Breast epithelium (tissue), 4 donors: ENCODE measurements at regions not wholly inside any gene's neighbourhood (a gene's known extent, or its start where the extent isn't known, plus 50 kb on each side); places are given as distances from the start of the nearest gene placed in this dataset.

ENCODE experiments used
- DNase-seq, 2 donors: peaks; one replicate each; pipeline ENCODE4 v3.0.0-alpha.2; 2019; ENCODE audit warnings: low spot score in 2 of 2
- H3K27ac ChIP-seq, 2 donors: fragments of 200-600 bp; sonication (generic) in 1 of 2; one replicate each; pipeline ENCODE4 v1.5.1; 2016 to 2019; ENCODE audit warnings: mild to moderate bottlenecking in 1 of 2
- H3K27me3 ChIP-seq, 2 donors: fragments of 200-600 bp; sonication (generic) in 1 of 2; one replicate each; pipeline versions ENCODE4 v1.5.1 to v1.6.0; 2017 to 2019; ENCODE audit warnings: control low read depth in 1 of 2, mild to moderate bottlenecking in 1 of 2
- H3K36me3 ChIP-seq: fragments of 200-600 bp; one replicate; pipeline ENCODE4 v1.5.1; 2019
- H3K4me1 ChIP-seq, 2 donors: fragments of 200-600 bp; sonication (generic); one replicate each; pipeline ENCODE4 v1.5.1; 2016 to 2019; ENCODE audit warnings: control low read depth in 1 of 2
- H3K4me3 ChIP-seq, 3 donors: fragments of 200-600 bp; sonication (generic); 1 replicate in 2 of 3; 2 replicates in 1 of 3; pipeline ENCODE4 v1.5.1; 2016 to 2019; ENCODE audit warnings: mild to moderate bottlenecking in 3 of 3, moderate library complexity in 2 of 3
- H3K9me3 ChIP-seq, 2 donors: fragments of 200-600 bp; sonication (generic) in 1 of 2; one replicate each; pipeline ENCODE4 v1.5.1; 2016 to 2019; ENCODE audit warnings: control low read depth in 1 of 2
- POLR2A ChIP-seq: fragments of 450-650 bp; IDR thresholded peaks from one replicate; pipeline ENCODE4 v1.6.1; 2016; ENCODE audit warnings: antibody characterized with exemption, mild to moderate bottlenecking, moderate library complexity
- POLR2AphosphoS5 ChIP-seq, 3 donors: sonication (generic); formaldehyde crosslinking; IDR thresholded peaks; one replicate each; pipeline ENCODE4 v1.6.1; 2017; ENCODE audit warnings: antibody characterized with exemption in 3 of 3
- intact Hi-C: fragments of 100-400 bp; cut with DNase I; formaldehyde crosslinking; loops from one replicate; pipeline ENCODE4 v1.15.1; 2023; ENCODE audit warnings: low total_unique reads
- TF ChIP-seq, protein P1 (sequence below), 3 donors: fragments of 450-650 bp; IDR thresholded peaks; one replicate each; pipeline ENCODE4 v1.5.1; 2016 to 2017; ENCODE audit warnings: antibody characterized with exemption in 3 of 3, mild to moderate bottlenecking in 3 of 3, moderate library complexity in 3 of 3

- no peak overlapping the region for H3K27ac ChIP-seq
Measured at GRCh38 chr10:108562105-108562504, 1361.2 kb downstream of the XPNPEP1 start.

DNA sequence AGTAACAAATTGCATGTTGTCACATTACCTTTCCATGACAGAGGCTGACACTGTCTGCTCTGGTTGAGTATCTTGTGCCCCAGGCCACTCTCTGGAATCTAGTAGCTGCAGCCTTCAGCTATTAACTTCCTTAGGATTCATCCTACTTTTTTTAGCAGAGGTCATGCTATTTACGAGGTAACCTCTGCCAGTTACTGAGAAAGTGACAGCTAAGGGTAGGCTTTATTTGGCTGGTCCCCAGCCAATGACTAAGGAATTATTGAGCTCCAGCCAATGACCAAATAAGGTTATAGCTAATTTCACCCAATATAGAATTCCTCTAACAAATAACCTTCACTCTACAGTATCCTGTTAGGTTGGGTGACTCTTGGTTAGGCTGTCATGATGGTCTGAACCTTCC, 1361.7 kb downstream of the XPNPEP1 start:
- no peaks in the 10 kb centered on the region for H3K9me3 ChIP-seq
- H3K36me3 ChIP-seq = no peaks in the 10 kb centered on the region
- H3K4me3 ChIP-seq = no peak overlapping the region
- DNase-seq = no peak
- no peaks in the 10 kb centered on the region for H3K27me3 ChIP-seq
- no peak overlapping the region for H3K27ac ChIP-seq
- no peaks in the 10 kb centered on the region for H3K4me1 ChIP-seq
- TF ChIP-seq, protein P1, sequence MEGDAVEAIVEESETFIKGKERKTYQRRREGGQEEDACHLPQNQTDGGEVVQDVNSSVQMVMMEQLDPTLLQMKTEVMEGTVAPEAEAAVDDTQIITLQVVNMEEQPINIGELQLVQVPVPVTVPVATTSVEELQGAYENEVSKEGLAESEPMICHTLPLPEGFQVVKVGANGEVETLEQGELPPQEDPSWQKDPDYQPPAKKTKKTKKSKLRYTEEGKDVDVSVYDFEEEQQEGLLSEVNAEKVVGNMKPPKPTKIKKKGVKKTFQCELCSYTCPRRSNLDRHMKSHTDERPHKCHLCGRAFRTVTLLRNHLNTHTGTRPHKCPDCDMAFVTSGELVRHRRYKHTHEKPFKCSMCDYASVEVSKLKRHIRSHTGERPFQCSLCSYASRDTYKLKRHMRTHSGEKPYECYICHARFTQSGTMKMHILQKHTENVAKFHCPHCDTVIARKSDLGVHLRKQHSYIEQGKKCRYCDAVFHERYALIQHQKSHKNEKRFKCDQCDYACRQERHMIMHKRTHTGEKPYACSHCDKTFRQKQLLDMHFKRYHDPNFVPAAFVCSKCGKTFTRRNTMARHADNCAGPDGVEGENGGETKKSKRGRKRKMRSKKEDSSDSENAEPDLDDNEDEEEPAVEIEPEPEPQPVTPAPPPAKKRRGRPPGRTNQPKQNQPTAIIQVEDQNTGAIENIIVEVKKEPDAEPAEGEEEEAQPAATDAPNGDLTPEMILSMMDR (IDR thresholded peaks at IDR 0.05) = no peak
- no peak for TF ChIP-seq POLR2AphosphoS5 (IDR thresholded peaks at IDR 0.05)
- TF ChIP-seq POLR2A = no peak
- intact Hi-C loops = loop anchor here (5.0 kb wide), 1 partner anchor 1584 kb away; no protein-coding TSS in a partner anchor

More at GRCh38 chr10:108562105-108562504, 1361.2 kb downstream of the XPNPEP1 start:
- no peak overlapping the region for H3K4me3 ChIP-seq
- H3K27me3 ChIP-seq = no peaks in the 10 kb centered on the region
- no peak for TF ChIP-seq POLR2AphosphoS5 (IDR thresholded peaks at IDR 0.05)
- TF ChIP-seq, protein P1 (IDR thresholded peaks at IDR 0.05) = no peak
- no peak for TF ChIP-seq POLR2A
- no peaks in the 10 kb centered on the region for H3K9me3 ChIP-seq
- intact Hi-C loops = loop anchor here (5.0 kb wide), 1 partner anchor 1585 kb away; no protein-coding TSS in a partner anchor
- H3K4me1 ChIP-seq = no peaks in the 10 kb centered on the region
- DNase-seq = no peak
- H3K36me3 ChIP-seq = no peaks in the 10 kb centered on the region

GRCh38 chr10:108560488-108560887, 1362.8 kb downstream of the XPNPEP1 start:
- intact Hi-C loops = loop anchor here (5.0 kb wide), 1 partner anchor 1583 kb away; no protein-coding TSS in a partner anchor

GRCh38 chr10:108556186-108556585, 1367.1 kb downstream of the XPNPEP1 start:
- TF ChIP-seq, protein P1 (IDR thresholded peaks at IDR 0.05) = no peak
- TF ChIP-seq POLR2A (no peak), POLR2AphosphoS5 (IDR thresholded peaks at IDR 0.05) (no peak)
- no peaks in the 10 kb centered on the region for H3K36me3 ChIP-seq
- intact Hi-C loops = no loop called here
- no peak for DNase-seq
- H3K27ac ChIP-seq = no peak overlapping the region
- no peaks in the 10 kb centered on the region for H3K27me3 ChIP-seq
- no peaks in the 10 kb centered on the region for H3K4me1 ChIP-seq
- no peak overlapping the region for H3K4me3 ChIP-seq
- no peaks in the 10 kb centered on the region for H3K9me3 ChIP-seq

More at GRCh38 chr10:108560488-108560887, 1362.8 kb downstream of the XPNPEP1 start:
- TF ChIP-seq, protein P1 (IDR thresholded peaks at IDR 0.05) = no peak
- no peak for TF ChIP-seq POLR2AphosphoS5 (IDR thresholded peaks at IDR 0.05)
- no peak for TF ChIP-seq POLR2A
- Histone ChIP-seq H3K4me3 (no peak overlapping the region), H3K27me3 (no peaks in the 10 kb centered on the region), H3K36me3 (no peaks in the 10 kb centered on the region), H3K27ac (no peak overlapping the region), H3K9me3 (no peaks in the 10 kb centered on the region), H3K4me1 (no peaks in the 10 kb centered on the region)
- DNase-seq = no peak

- TF ChIP-seq POLR2AphosphoS5 (IDR thresholded peaks at IDR 0.05) (no peak), POLR2A (no peak)
- TF ChIP-seq, protein P1 (IDR thresholded peaks at IDR 0.05) = no peak
- H3K4me3 ChIP-seq = no peak overlapping the region
- no peak overlapping the region for H3K27ac ChIP-seq
- DNase-seq = no peak
- intact Hi-C loops = no loop called here
- no peaks in the 10 kb centered on the region for H3K4me1 ChIP-seq
- H3K36me3 ChIP-seq = no peaks in the 10 kb centered on the region
- H3K9me3 ChIP-seq = no peaks in the 10 kb centered on the region
- no peaks in the 10 kb centered on the region for H3K27me3 ChIP-seq
Measured at GRCh38 chr10:108545921-108546320, 1377.4 kb downstream of the XPNPEP1 start.
